Epidermal melanocyte (primary cell): ENCODE measurements at regions not wholly inside any gene's neighbourhood (a gene's known extent, or its start where the extent isn't known, plus 50 kb on each side); places are given as distances from the start of the nearest gene placed in this dataset.

Experiments used
- DNase-seq: peaks from one replicate; pipeline ENCODE4 v3.0.0; 2011; ENCODE audit warnings: low spot score; ENCODE audit not compliant: insufficient read length

DNA sequence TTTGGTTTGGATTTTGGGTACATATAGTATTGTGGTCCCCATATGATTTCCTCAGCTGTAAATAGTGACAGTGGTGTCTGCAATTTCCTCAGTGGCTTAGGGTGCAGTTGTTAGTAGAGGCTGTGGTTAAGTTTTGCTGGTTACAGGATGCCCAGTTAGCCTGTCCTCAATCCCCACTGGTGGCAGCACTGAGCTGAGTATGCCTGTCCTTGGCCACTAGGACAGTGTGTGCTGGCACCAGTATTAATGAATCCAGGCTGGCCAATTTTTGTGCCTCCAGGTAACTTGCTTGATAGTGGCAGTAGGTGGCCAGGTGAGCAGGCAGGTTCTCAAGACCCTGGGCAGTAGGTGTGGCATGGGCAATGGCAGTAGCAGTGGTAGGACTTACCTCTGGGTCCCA, 973.1 kb downstream of the TMEM182 start:
- no peak for DNase-seq

DNA sequence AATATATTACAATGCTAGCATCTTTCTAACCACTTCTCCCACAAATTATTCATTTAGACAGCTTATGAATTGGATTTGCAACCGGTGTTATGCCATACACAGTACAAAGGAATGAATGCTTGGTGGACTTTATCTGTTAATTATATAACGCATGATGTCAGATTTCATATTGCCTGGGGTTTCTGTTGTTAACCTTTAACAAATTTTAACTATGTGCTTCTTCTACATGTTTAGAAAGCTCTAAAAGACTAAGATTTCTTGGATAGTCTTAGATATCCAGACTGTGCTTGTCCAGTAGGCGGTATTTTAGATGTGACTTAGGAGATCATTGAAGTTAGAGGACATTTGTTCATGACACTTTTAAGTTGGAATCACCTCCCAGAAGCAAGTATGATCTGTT, 976.3 kb downstream of the TMEM182 start:
- DNase-seq, result no peak

DNA sequence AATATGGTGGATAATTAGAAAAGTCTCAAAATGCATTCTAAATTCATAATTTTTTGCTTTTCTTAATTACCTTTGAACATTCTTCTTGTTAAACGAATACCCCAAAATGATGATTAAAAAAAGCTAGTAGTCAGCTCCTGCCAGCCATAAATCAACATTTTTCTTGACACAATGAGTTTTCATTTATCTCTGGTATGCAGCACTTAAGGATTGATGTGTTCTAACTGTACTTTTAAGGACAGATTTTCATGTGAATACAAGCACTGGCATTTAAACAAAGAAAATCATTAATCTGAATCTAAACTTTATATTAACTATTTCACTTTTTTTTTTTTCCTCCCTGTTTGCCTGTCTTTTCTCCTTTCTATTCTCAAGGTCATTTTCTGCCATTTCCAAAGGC, 976.8 kb downstream of the TMEM182 start:
- no peak for DNase-seq

DNA sequence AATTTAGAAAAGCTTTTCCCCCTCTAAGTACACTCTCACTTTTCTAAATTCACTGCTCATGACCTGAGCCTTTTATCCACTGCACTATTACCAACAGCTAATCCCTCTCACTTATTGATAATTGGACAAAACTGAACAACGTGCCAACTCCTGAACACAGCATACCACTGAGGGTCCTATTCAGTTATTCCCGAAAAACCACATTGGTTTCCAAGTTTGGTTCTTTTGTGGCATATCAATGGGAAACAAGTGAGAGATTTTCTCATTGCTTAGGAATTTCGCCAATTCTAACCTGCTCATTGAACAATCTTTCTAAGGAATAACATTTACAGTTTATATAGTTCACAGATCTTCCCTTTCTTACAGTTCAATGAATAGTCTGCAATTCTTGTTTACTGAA, 977.4 kb downstream of the TMEM182 start:
- no peak for DNase-seq

DNA sequence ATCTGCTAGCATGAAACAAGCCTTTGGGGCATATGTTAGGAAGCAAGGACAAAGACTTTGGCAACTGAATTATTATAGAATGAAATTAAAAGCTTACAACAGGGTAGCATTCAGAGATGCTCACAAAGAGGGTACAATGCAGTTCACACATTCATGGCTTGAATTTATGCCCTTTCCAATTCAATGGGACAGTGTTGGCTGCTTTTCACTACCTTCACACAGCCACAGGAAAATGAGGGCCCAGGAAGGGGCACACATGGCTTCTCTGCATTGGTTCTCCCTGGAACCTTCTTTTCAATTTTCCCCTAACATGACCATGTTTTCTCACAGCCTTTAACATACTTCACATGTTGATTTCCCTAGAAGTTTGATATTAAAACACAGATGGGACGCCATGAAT, 978.1 kb downstream of the TMEM182 start:
- no peak for DNase-seq

DNA sequence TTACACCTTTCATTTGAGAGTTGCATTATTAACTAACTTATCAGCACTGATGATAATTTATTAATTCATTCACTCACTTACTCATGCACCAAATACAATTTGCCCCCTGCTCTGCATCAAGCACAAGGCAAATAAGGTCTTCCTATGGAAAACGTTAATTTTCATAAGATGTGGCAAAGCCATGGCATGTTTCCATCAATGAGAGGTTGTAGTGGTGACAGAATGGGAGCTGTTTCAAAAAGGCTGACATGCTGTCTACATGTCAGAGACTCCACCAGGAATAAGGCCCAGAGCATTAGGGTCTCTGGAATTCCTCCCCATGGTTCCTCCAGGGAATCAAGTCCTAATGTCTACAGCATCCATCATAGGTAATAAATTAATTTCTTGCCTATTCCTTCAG, 978.8 kb downstream of the TMEM182 start:
- no peak for DNase-seq

DNA sequence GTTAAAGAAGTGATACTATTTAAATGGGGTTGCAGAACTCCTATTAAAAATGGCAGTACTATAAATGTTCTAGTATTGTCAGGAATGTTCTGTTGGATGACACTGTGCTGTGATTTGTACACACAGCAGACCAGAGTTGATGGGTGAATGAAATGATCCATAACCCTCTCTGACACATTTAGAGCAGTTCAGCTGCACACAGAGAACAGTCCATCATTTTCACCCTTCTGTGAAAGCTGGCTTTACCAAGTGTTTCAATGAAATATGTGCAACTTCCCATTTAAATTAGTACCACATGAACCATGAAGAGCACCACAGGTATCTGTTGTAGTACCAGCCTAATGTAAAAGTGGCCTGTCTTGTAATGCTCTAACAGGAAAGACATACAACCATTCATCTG, 981.4 kb downstream of the TMEM182 start:
- DNase-seq, result no peak

DNA sequence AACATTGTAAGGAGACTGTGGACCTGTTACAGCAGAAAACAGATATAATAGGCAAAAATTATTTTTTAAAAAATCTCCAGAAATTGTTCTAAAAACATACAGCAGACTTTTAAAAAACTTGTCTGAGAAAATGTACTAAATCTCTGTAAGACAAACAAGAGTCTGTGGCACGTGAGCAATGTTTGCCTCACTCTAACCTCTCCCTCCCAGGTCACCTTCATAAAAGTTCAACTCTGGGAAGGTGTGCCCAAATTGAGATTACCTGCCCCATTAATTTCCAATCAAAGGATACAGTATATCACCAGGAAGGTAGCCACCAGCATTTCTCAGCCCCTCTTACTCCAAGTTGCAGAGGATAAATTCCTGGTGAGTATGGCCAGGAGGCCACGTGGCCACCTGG, 992.7 kb downstream of the TMEM182 start:
- no peak for DNase-seq

DNA sequence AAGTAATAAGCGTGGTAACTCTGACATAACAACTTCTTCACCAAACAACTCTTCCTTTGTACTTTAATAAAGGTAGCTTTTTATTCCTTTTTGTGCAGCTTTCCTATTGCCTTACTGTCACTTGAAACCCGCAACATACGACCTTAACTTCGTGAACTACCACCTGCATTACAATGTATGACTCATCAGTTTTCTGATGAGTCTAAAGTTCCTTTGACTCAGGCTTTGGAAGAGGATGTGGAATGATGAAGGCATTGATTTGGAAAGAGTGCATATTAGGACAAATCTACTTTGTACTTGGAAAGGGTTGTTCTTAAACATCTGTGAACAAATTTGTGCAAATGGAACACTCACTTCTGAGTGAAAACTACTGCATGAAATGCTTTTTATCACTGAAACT, 1012.1 kb downstream of the TMEM182 start:
- DNase-seq, result no peak

DNA sequence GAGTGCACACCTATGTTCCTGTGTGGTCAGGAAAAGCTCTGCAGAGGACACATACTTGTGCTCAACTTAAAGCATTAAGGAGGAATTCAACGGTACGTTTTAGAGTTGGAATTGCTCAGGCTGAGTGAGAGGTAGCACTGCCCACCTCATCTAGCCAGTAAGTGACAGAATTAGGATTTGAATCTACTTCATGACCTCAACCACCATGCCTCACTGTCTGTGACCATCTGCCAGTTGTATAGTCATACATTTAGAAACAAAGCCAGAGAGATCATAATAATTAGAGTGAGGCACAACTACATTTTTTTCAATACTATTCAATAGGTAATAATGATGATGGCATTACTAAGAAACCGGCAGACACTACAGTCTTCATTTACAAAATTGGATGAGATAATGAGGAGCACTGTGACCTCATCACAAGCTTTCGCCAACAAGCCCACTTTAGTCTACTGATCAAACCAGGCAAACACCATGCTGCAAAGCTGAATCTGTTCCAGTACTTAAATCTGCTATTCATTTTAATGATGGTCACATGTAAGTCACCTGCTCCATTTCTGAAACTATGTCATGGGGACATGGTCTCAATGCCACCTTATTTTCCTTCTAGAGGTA, 1018.4 kb downstream of the TMEM182 start:
- DNase-seq, result no peak

DNA sequence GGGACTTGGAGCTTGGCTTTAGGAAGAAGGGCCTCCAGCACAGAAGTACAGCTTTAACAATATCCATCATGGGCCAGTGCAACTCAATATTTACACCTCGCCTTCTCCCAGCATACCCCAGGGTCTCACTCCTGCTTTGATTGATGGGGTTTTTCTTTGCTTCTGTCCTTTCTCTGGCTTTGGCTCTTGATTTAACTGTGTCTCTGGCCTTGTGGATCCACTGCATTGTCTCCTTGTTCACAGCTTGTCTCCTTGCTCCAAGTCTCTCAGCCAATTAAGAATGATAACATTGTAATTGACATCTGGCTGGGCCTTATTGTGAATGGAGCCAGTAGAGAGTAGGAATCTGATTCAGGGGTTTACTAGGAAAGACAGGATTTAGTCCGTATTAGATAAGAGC, 1019.5 kb downstream of the TMEM182 start:
- DNase-seq, result no peak

DNA sequence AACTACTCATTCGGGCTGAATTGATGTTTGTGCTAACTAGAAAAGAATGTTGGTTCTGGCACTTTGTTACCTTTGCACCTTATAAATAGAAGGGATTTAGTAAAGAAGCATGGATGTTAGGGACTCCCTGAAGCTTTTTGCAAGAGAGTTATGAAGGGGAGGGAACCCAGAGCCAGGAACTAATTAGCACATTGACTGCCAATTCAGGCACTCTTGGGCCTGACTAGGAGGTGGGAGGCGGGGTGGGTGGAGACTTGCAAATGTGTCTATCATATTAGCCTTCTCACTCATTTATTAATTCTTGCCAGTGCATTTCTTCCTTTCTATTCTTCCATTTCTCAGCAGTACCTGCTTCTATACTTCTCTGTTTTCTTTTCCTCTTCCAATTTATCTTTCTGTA, 1022.4 kb downstream of the TMEM182 start:
- DNase-seq, result no peak

DNA sequence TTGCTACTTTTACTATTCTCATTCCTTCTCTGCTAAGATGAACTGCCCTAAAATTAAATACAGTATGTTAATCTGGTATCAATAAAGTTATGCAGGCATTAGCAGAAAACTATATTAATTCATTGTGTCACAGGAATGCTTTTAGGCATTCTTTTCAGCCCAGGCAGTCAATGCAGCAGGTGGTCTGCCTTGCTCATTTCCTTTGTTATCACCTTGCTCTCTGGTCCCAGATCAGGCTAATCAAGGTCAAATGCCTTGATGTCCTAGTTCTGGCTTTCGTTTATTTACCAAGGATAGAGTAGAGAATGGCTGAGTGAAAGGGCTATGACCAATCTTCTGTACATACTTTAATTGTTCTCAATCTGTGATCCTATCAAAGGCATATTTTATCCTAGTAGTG, 1023.6 kb downstream of the TMEM182 start:
- DNase-seq, result no peak

DNA sequence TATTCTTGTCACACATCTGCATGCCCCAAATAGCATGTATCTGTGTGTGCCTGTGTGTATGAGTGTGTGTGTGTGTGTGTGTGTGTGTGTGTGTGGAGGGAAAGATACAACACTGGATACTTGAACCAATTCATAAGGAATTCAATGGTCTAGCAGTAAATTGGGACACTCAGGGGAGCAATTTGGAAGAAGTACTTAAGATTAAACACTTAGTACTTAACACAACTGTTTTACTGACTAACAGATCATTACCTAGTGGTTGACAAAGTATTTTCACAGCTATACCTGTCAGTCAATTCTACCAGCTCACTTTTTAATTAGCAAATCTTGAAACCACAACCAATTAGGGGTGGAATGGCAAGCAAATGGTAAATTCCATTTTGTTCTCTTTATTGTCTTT, 1024.1 kb downstream of the TMEM182 start:
- DNase-seq, result no peak

DNA sequence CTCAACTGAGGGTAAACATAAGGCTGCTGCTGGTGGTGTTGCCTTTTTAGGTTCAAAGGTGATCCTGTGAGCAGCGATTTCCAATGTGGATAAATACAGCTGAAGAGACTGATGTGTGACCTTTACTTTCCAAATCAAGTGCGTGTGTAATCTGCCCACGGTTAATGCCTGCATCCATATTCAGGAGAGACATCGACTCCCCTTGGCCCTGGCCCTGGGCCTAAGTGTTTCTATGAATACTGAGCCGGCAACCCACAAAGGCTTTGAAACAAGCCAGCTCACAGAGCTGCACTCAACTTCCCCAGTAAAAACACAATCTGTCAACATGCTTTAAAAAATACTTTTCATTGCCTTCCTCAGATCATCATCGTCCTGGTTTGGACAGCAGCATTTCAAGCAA, 1026.6 kb downstream of the TMEM182 start:
- DNase-seq, result no peak

DNA sequence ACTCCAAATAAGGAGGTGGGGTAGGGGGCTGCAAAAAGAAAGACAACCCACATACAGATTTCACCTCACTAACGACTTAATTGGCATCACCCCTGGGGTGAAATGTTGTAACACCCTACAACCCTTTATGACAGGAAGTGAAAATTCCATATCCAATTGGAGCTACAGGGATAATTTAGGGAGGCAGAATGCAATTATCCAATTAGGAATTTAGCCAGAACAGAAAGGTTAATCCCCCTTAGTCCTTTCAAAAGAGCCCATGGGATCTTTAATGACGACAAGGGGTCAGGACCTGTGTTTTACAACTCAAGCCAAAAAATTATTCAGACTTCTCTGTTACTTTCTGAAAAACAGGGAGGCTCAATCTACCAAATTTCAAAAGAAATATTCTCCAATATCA, 1027.1 kb downstream of the TMEM182 start:
- no peak for DNase-seq

DNA sequence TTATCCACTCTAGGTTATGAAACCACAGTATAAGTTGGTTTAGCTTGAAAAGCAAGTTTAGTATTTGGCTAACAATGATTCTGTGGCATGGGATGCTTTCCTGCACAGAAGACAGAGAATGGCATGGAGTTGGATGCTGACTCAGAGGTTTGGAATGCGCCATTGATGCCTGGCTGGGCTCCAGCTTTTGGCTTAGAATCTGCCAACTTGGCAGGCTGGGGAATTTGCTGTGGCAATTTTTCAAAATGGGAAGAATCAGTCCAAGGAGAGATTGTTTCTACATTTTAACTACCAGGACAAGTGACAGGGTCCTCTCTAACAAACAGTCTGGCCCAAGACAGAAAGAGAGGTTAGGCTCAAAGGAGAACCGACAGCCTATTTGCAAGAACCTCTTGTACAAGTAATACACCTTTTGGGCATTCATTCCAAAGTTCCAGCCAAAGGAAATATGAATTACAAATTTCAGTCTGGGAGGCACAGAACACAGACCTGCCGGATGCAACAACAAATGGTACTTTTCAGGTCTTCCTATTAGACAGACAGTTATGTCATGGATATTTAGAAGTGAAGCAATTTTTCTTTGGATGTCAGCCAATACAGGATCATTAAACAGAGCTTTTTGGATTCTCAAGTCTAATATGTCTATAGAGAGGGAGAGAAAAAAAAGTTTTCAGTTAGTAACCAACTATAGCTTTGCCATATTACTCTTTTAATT, 1027.7 kb downstream of the TMEM182 start:
- DNase-seq, result no peak

DNA sequence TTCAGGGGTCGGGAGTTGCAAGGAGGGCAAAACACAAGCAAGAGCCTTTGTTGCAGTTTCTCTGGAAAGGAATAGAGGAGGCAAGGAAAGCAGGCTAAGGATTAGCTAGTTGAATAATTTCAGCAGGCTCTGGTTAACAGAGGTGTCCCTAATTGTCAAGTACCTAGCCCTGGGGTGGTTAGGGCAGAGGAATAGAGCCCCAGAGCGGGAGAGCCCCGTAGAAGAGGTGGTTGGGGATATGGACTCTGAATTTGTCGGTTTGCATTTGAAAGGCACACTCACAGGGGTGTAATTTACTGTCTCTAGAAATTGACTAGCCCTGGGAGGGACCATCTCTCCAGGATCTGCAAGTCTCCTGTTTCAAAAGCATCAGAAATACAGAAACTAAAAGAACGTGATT, 1030.2 kb downstream of the TMEM182 start:
- no peak for DNase-seq

DNA sequence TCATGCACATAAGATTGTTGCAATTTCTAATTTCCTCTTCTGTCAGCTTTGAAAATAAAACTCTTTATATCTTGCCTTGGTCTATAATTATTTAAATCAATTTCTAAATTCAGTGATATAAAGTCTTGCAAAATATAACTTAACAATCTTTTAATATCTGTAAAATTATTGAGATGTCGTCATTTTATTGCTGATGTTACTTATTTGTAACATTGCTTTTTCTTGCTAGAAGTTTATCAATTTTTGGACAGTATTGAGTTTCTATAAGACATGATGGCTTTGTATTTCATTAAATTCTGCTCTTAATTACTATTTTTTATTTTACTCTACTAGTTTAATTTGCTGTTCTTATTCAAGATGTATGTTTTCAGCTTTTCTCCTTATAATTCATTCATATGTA, 1036.5 kb downstream of the TMEM182 start:
- no peak for DNase-seq

DNA sequence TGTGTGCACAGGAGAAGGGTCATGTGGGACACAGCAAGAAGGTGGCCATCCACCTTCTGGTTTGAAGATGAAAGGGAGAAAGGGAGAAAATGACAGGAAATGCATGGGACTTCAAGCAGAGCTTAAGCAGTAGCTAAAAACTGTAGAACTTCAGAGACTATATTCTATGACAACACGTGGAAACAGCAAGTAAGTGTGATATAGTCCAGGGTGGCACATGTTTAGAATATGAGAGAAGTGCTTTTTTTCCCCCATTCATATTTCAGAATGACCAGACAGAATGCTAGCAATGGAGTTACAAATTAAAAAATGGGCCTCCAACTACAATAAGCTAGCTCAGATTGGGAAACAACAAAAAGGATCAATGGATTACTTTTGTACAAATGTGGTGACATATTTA, 1042.2 kb downstream of the TMEM182 start:
- DNase-seq, result no peak

DNA sequence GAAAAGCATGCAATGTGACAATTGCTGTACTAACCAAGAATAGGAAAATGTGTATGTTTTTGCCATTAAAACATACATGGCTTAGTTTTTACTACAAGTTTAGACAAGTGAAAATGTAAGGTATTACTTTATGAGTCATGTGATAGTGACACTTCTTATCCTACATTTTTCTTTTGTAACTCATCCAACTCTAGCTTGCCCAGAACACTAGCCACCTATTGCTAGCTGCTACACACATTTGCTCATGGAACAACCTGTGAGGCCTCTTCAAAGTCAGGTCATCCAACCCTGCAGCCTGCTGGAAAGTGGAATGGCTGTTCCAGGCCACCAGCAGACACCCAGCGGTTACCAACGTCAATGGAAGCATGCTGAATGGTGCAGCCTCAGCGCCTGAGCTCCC, 1043.9 kb downstream of the TMEM182 start:
- no peak for DNase-seq

DNA sequence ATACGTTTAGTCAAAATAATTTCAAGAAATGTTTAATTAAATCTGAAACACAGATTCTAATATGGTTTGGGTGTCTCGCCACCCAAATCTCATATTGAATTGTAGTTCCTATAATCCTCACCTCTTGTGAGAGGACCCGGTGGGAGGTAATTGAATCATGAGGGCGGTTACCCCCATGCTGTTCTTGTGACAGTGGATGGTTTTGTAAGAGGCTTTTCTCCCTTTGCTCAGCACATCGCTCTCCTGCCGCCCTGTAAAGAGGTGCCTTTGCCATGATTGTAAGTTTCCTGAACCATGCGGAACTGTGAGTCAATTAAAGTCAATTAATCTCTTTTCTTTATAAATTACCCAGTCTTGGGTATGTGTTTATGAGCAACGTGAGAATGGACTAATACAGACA, 1045.1 kb upstream of the POU3F3 start:
- DNase-seq, result no peak

DNA sequence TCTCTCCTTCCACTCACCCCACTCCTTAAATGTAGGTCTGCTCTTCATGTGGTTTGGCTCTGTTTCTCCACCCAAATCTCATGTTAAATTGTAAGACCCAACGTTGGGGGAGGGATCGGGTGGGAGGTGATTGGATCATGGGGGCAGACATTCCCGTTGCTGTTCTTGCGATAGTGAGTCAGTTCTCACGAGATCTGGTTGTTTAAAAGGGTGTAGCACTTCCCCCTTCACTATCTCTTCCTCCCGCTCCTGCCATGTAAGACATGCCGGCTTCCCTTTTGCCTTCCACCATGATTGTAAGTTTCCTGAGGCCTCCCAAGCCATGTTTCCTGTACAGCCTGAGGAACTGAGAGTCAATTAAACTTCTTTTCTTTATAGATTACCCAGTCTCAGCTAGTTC, 1044.5 kb upstream of the POU3F3 start:
- DNase-seq, result no peak
